Adrenal gland (tissue), 9 donors: ENCODE measurements at regions not wholly inside any gene's neighbourhood (a gene's known extent, or its start where the extent isn't known, plus 50 kb on each side); places are given as distances from the start of the nearest gene placed in this dataset.

ENCODE experiments used
- DNase-seq, 7 donors: peaks; one replicate each; pipeline ENCODE4 v3.0.0-alpha.2; 2019 to 2020
- H3K27ac ChIP-seq, 5 donors: fragments of 200-600 bp; sonication (generic) in 4 of 5; 1 replicate in 3 of 5; 2 replicates in 2 of 5; pipeline versions ENCODE4 v1.5.1 to v1.8.0; 2016 to 2020; ENCODE audit warnings: mild to moderate bottlenecking in 1 of 5
- H3K27me3 ChIP-seq: fragments of 200-600 bp; 2 replicates; pipeline ENCODE4 v1.8.0; 2021
- H3K36me3 ChIP-seq, 2 donors: fragments of 200-600 bp; replicated peaks in 1 of 2; 1 replicate in 1 of 2; 2 replicates in 1 of 2; pipeline versions ENCODE4 v1.5.1 to v1.8.0; 2018 to 2022
- H3K4me1 ChIP-seq, 2 donors: fragments of 200-600 bp; replicated peaks in 1 of 2; 1 replicate in 1 of 2; 2 replicates in 1 of 2; pipeline versions ENCODE4 v1.5.1 to v1.8.0; 2018 to 2021
- H3K4me3 ChIP-seq, 4 donors: fragments of 200-600 bp; sonication (generic) in 3 of 4; one replicate each; pipeline ENCODE4 v1.5.1; 2016 to 2018
- H3K9me3 ChIP-seq, 3 donors: fragments of 200-600 bp; sonication (generic) in 1 of 3; replicated peaks in 1 of 3; 1 replicate in 2 of 3; 2 replicates in 1 of 3; pipeline versions ENCODE4 v1.5.1 to v1.8.0; 2016 to 2021
- CTCF ChIP-seq, 6 experiments: fragments of 450-650 bp in 4 of 6; fragments of 200-600 bp in 2 of 6; sonication (generic) in 1 of 6; IDR thresholded peaks; 1 replicate in 5 of 6; 2 replicates in 1 of 6; pipeline versions ENCODE4 v1.5.1 to v1.8.0; 2016 to 2021; ENCODE audit warnings: antibody characterized with exemption in 6 of 6, mild to moderate bottlenecking in 2 of 6, moderate library complexity in 1 of 6
- POLR2A ChIP-seq, 2 donors: fragments of 450-650 bp; IDR thresholded peaks; one replicate each; pipeline ENCODE4 v1.6.1; 2017; ENCODE audit warnings: antibody characterized with exemption in 2 of 2, mild to moderate bottlenecking in 2 of 2, moderate library complexity in 1 of 2
- WGBS, 4 donors: extraction: QIAGEN DNeasy Blood & Tissue Kit in 2 of 4; methylation state at CpG; one replicate each; pipeline versions ENCODE4 v1.1.5 to v1.1.7; 2013 to 2017; 5-methylcytosine and 5-hydroxymethylcytosine counted together
- intact Hi-C, 2 donors: fragments of 100-400 bp; cut with DNase I; formaldehyde crosslinking; loops; one replicate each; pipeline versions ENCODE4 v1.14.1 to v1.15.0; 2022 to 2023
- donor health status: healthy with polysubstance abuse.
- donor health status: Bipolar disorder and iron deficiency.
- donor health status: DM: yes; HTN: yes; CAD: no.
- donor health status: DM: no; HTN: no; CAD: no.
- donor health status: DM: no; HTN: no; CAD: no.

- Histone ChIP-seq H3K27ac (no peak overlapping the region), H3K4me1 (no peaks in the 10 kb centered on the region), H3K27me3 (no peaks in the 10 kb centered on the region), H3K36me3 (no peaks in the 10 kb centered on the region), H3K9me3 (no peaks in the 10 kb centered on the region), H3K4me3 (no peak overlapping the region)
- WGBS, 4 donors = 54 to 67% (median 62%) methylated on average over 4 of the region's 4 CpGs
- TF ChIP-seq POLR2A (IDR thresholded peaks at IDR 0.05) (no peak), CTCF (IDR thresholded peaks at IDR 0.05) (no peak)
- intact Hi-C loops = no loop called here
- DNase-seq = no peak
Observed at GRCh38 chr12:91368613-91369012, 186.0 kb upstream of the DCN start.

GRCh38 chr12:91367234-91367849, 184.7 kb upstream of the DCN start:
- WGBS, 4 donors = 62 to 70% (median 65%) methylated on average over 2 of the region's 2 CpGs
- H3K9me3 ChIP-seq = no peaks in the 10 kb centered on the region
- H3K27ac ChIP-seq = no peak overlapping the region
- no peak for DNase-seq
- no peaks in the 10 kb centered on the region for H3K27me3 ChIP-seq
- intact Hi-C loops = no loop called here
- no peaks in the 10 kb centered on the region for H3K36me3 ChIP-seq
- no peak overlapping the region for H3K4me3 ChIP-seq
- no peaks in the 10 kb centered on the region for H3K4me1 ChIP-seq
- peak in 5 of 6 experiments; percentile 31 to 53 (median 45) for TF ChIP-seq CTCF (IDR thresholded peaks at IDR 0.05)
- TF ChIP-seq POLR2A (IDR thresholded peaks at IDR 0.05) = no peak

- no peak for DNase-seq
- no peak overlapping the region for H3K27ac ChIP-seq
- WGBS, 4 donors = 76 to 83% (median 81%) methylated on average over 5 of the region's 5 CpGs
- H3K36me3 ChIP-seq = no peaks in the 10 kb centered on the region
- no peak overlapping the region for H3K4me3 ChIP-seq
- H3K9me3 ChIP-seq = no peaks in the 10 kb centered on the region
- no peaks in the 10 kb centered on the region for H3K27me3 ChIP-seq
- H3K4me1 ChIP-seq = no peaks in the 10 kb centered on the region
- intact Hi-C loops = no loop called here
- no peak for TF ChIP-seq CTCF (IDR thresholded peaks at IDR 0.05)
- TF ChIP-seq POLR2A (IDR thresholded peaks at IDR 0.05) = no peak
Observed at GRCh38 chr12:91364471-91365184, 182.0 kb upstream of the DCN start.

GRCh38 chr12:91361864-91362263, 179.2 kb upstream of the DCN start:
- TF ChIP-seq POLR2A (IDR thresholded peaks at IDR 0.05) (no peak), CTCF (IDR thresholded peaks at IDR 0.05) (peak; percentile 60 to 81 (median 71))
- Histone ChIP-seq H3K4me1 (no peaks in the 10 kb centered on the region), H3K27me3 (no peaks in the 10 kb centered on the region), H3K27ac (no peak overlapping the region), H3K36me3 (no peaks in the 10 kb centered on the region), H3K4me3 (peak overlapping the region in 1 of 4 donors; percentile 30), H3K9me3 (no peaks in the 10 kb centered on the region)
- DNase-seq = no peak
- intact Hi-C loops = no loop called here
- 12 to 24% (median 16%) methylated on average over 5 of the region's 5 CpGs for WGBS, 4 donors
